HG03103 (cell line): ENCODE measurements at regions not wholly inside any gene's neighbourhood (a gene's known extent, or its start where the extent isn't known, plus 50 kb on each side); places are given as distances from the start of the nearest gene placed in this dataset.
"Not testable (repeated sequence)": the region's sequence is repeated elsewhere in the genome, so short reads cannot be mapped to it uniquely, and the experiment has no call there.

ENCODE experiments used
- ATAC-seq: cut with Tn5 transposase; IDR thresholded peaks from one replicate; pipeline ENCODE4 v1.9.1; 2021; ENCODE audit warnings: low read depth; ENCODE audit not compliant: unreplicated experiment

- ATAC-seq: no peak
Measured at GRCh38 chr2:15749460-15750432, 158.1 kb downstream of the DDX1 start.

- ATAC-seq: no peak
Measured at GRCh38 chr2:15750433-15750814, 158.8 kb downstream of the DDX1 start.

- ATAC-seq: no peak
Measured at GRCh38 chr2:15750822-15751329, 159.2 kb downstream of the DDX1 start.

- no peak for ATAC-seq
Measured at GRCh38 chr2:15751477-15751876, 159.8 kb downstream of the DDX1 start.

GRCh38 chr2:15752552-15753232 is 161.0 kb downstream of the DDX1 start:
- ATAC-seq: no peak

- ATAC-seq: no peak
Measured at GRCh38 chr2:15753233-15753798, 161.6 kb downstream of the DDX1 start.

- ATAC-seq: no peak
Measured at GRCh38 chr2:15753811-15754702, 162.4 kb downstream of the DDX1 start.

GRCh38 chr2:15754703-15755099 is 163.0 kb downstream of the DDX1 start:
- no peak for ATAC-seq

GRCh38 chr2:15755528-15755927 is 163.9 kb downstream of the DDX1 start:
- no peak for ATAC-seq

GRCh38 chr2:15756011-15756550 is 164.4 kb downstream of the DDX1 start:
- ATAC-seq: no peak

- ATAC-seq: no peak
Measured at GRCh38 chr2:15756882-15757819, 165.5 kb downstream of the DDX1 start.

- no peak for ATAC-seq
Measured at GRCh38 chr2:15757820-15758586, 166.3 kb downstream of the DDX1 start.

GRCh38 chr2:15758848-15759247 is 167.2 kb downstream of the DDX1 start:
- ATAC-seq: no peak

- no peak for ATAC-seq
Measured at GRCh38 chr2:15759385-15759784, 167.7 kb downstream of the DDX1 start.

GRCh38 chr2:15759791-15760190 is 168.1 kb downstream of the DDX1 start:
- not testable (repeated sequence) for ATAC-seq

GRCh38 chr2:15760232-15760910 is 168.7 kb downstream of the DDX1 start:
- ATAC-seq: no peak

- no peak for ATAC-seq
Measured at GRCh38 chr2:15761056-15761455, 169.4 kb downstream of the DDX1 start.

GRCh38 chr2:15761910-15762309 is 170.2 kb downstream of the DDX1 start:
- no peak for ATAC-seq
